ENCODE measurements at regions not wholly inside any gene's neighbourhood (a gene's known extent, or its start where the extent isn't known, plus 50 kb on each side); places are given as distances from the start of the nearest gene placed in this dataset.
"Not testable (repeated sequence)": the region's sequence is repeated elsewhere in the genome, so short reads cannot be mapped to it uniquely, and the experiment has no call there.

GRCh38 chr2:107569496-107569895, 257.2 kb upstream of the RGPD4 start:
- Mint-ChIP-seq H3K27ac (no peak overlapping the region), H3K4me1 (no peaks in the 10 kb centered on the region), H3K4me3 (no peak overlapping the region), H3K27me3 (no peaks in the 10 kb centered on the region), H3K36me3 (ENCODE audit: low read depth) (no peaks in the 10 kb centered on the region), H3K9me3 (no peaks in the 10 kb centered on the region)
- no peak for DNase-seq
- ATAC-seq, result no peak

- no peaks in the 10 kb centered on the region for H3K27me3 Mint-ChIP-seq
- H3K27ac Mint-ChIP-seq, result no peak overlapping the region
- DNase-seq (no peak), ATAC-seq (no peak)
- H3K4me3 Mint-ChIP-seq, result no peak overlapping the region
- no peaks in the 10 kb centered on the region for H3K36me3 Mint-ChIP-seq (ENCODE audit: low read depth)
- H3K4me1 Mint-ChIP-seq, result no peaks in the 10 kb centered on the region
- no peaks in the 10 kb centered on the region for H3K9me3 Mint-ChIP-seq
Observed at GRCh38 chr2:107570876-107571275, 255.8 kb upstream of the RGPD4 start.

- not testable (repeated sequence) for H3K4me1 Mint-ChIP-seq; ATAC-seq; H3K36me3 Mint-ChIP-seq (ENCODE audit: low read depth); H3K27me3 Mint-ChIP-seq; H3K27ac Mint-ChIP-seq; H3K9me3 Mint-ChIP-seq; H3K4me3 Mint-ChIP-seq
- peak; percentile 7 for DNase-seq
Observed at GRCh38 chr2:107572890-107573289, 253.8 kb upstream of the RGPD4 start.

GRCh38 chr2:107576991-107577390, 249.7 kb upstream of the RGPD4 start:
- Mint-ChIP-seq H3K27ac (no peak overlapping the region), H3K4me1 (no peaks in the 10 kb centered on the region), H3K27me3 (no peaks in the 10 kb centered on the region), H3K9me3 (no peaks in the 10 kb centered on the region), H3K4me3 (no peak overlapping the region), H3K36me3 (ENCODE audit: low read depth) (no peaks in the 10 kb centered on the region)
- no peak for ATAC-seq
- DNase-seq, result no peak

GRCh38 chr2:107582487-107582886, 244.2 kb upstream of the RGPD4 start:
- DNase-seq, result no peak
- Mint-ChIP-seq H3K4me3 (no peak overlapping the region), H3K9me3 (peaks cover 4% of the 10 kb centered on the region), H3K27ac (no peak overlapping the region), H3K27me3 (no peaks in the 10 kb centered on the region), H3K4me1 (no peaks in the 10 kb centered on the region), H3K36me3 (ENCODE audit: low read depth) (no peaks in the 10 kb centered on the region)
- ATAC-seq, result no peak

- H3K4me1 Mint-ChIP-seq, result no peaks in the 10 kb centered on the region
- peaks cover 4% of the 10 kb centered on the region for H3K9me3 Mint-ChIP-seq
- no peaks in the 10 kb centered on the region for H3K36me3 Mint-ChIP-seq (ENCODE audit: low read depth)
- no peak overlapping the region for H3K4me3 Mint-ChIP-seq
- ATAC-seq (no peak), DNase-seq (no peak)
- H3K27ac Mint-ChIP-seq, result no peak overlapping the region
- no peaks in the 10 kb centered on the region for H3K27me3 Mint-ChIP-seq
Observed at GRCh38 chr2:107584577-107584976, 242.1 kb upstream of the RGPD4 start.

- Mint-ChIP-seq H3K36me3 (ENCODE audit: low read depth) (no peaks in the 10 kb centered on the region), H3K27me3 (no peaks in the 10 kb centered on the region), H3K4me1 (no peaks in the 10 kb centered on the region), H3K4me3 (no peak overlapping the region), H3K27ac (no peak overlapping the region), H3K9me3 (peaks cover 4% of the 10 kb centered on the region)
- ATAC-seq (no peak), DNase-seq (no peak)
Observed at GRCh38 chr2:107585851-107586250, 240.8 kb upstream of the RGPD4 start.

- DNase-seq, result no peak
- Mint-ChIP-seq H3K27me3 (no peaks in the 10 kb centered on the region), H3K27ac (no peak overlapping the region), H3K36me3 (ENCODE audit: low read depth) (no peaks in the 10 kb centered on the region), H3K4me1 (no peaks in the 10 kb centered on the region), H3K9me3 (peaks cover 4% of the 10 kb centered on the region), H3K4me3 (no peak overlapping the region)
- no peak for ATAC-seq
Observed at GRCh38 chr2:107588181-107588580, 238.5 kb upstream of the RGPD4 start.

- Mint-ChIP-seq H3K4me1 (no peaks in the 10 kb centered on the region), H3K27ac (no peak overlapping the region), H3K36me3 (ENCODE audit: low read depth) (no peaks in the 10 kb centered on the region), H3K9me3 (no peaks in the 10 kb centered on the region), H3K4me3 (no peak overlapping the region), H3K27me3 (no peaks in the 10 kb centered on the region)
- no peak for ATAC-seq
- DNase-seq, result no peak
Observed at GRCh38 chr2:107589079-107589491, 237.6 kb upstream of the RGPD4 start.

- H3K27ac Mint-ChIP-seq, result no peak overlapping the region
- no peaks in the 10 kb centered on the region for H3K4me1 Mint-ChIP-seq
- H3K4me3 Mint-ChIP-seq, result no peak overlapping the region
- H3K27me3 Mint-ChIP-seq, result no peaks in the 10 kb centered on the region
- H3K9me3 Mint-ChIP-seq, result no peaks in the 10 kb centered on the region
- no peak for DNase-seq
- H3K36me3 Mint-ChIP-seq (ENCODE audit: low read depth), result no peaks in the 10 kb centered on the region
- ATAC-seq, result no peak
Observed at GRCh38 chr2:107591561-107592279, 235.0 kb upstream of the RGPD4 start.

- DNase-seq (no peak), ATAC-seq (no peak)
- Mint-ChIP-seq H3K9me3 (no peaks in the 10 kb centered on the region), H3K4me3 (no peak overlapping the region), H3K27me3 (no peaks in the 10 kb centered on the region), H3K4me1 (no peaks in the 10 kb centered on the region), H3K27ac (no peak overlapping the region), H3K36me3 (ENCODE audit: low read depth) (no peaks in the 10 kb centered on the region)
Observed at GRCh38 chr2:107592280-107592624, 234.4 kb upstream of the RGPD4 start.

- Mint-ChIP-seq H3K36me3 (ENCODE audit: low read depth) (no peaks in the 10 kb centered on the region), H3K4me1 (no peaks in the 10 kb centered on the region), H3K4me3 (no peak overlapping the region), H3K27ac (no peak overlapping the region), H3K9me3 (no peaks in the 10 kb centered on the region), H3K27me3 (no peaks in the 10 kb centered on the region)
- DNase-seq, result no peak
- no peak for ATAC-seq
Observed at GRCh38 chr2:107595285-107595684, 231.4 kb upstream of the RGPD4 start.

GRCh38 chr2:107595749-107596148, 230.9 kb upstream of the RGPD4 start:
- DNase-seq (no peak), ATAC-seq (no peak)
- Mint-ChIP-seq H3K4me1 (no peaks in the 10 kb centered on the region), H3K27me3 (no peaks in the 10 kb centered on the region), H3K27ac (no peak overlapping the region), H3K36me3 (ENCODE audit: low read depth) (no peaks in the 10 kb centered on the region), H3K4me3 (no peak overlapping the region), H3K9me3 (no peaks in the 10 kb centered on the region)

- no peaks in the 10 kb centered on the region for H3K4me1 Mint-ChIP-seq
- H3K36me3 Mint-ChIP-seq (ENCODE audit: low read depth), result no peaks in the 10 kb centered on the region
- no peaks in the 10 kb centered on the region for H3K27me3 Mint-ChIP-seq
- H3K9me3 Mint-ChIP-seq, result no peaks in the 10 kb centered on the region
- ATAC-seq (no peak), DNase-seq (no peak)
- H3K27ac Mint-ChIP-seq, result no peak overlapping the region
- no peak overlapping the region for H3K4me3 Mint-ChIP-seq
Observed at GRCh38 chr2:107597507-107597906, 229.2 kb upstream of the RGPD4 start.

GRCh38 chr2:107602801-107603200, 223.9 kb upstream of the RGPD4 start:
- Mint-ChIP-seq H3K4me3 (no peak overlapping the region), H3K9me3 (no peaks in the 10 kb centered on the region), H3K36me3 (ENCODE audit: low read depth) (no peaks in the 10 kb centered on the region), H3K4me1 (no peaks in the 10 kb centered on the region), H3K27ac (no peak overlapping the region), H3K27me3 (no peaks in the 10 kb centered on the region)
- ATAC-seq (no peak), DNase-seq (no peak)

GRCh38 chr2:107607054-107607453, 219.6 kb upstream of the RGPD4 start:
- Mint-ChIP-seq H3K4me3 (no peak overlapping the region), H3K36me3 (ENCODE audit: low read depth) (no peaks in the 10 kb centered on the region), H3K9me3 (no peaks in the 10 kb centered on the region), H3K4me1 (no peaks in the 10 kb centered on the region), H3K27ac (no peak overlapping the region), H3K27me3 (no peaks in the 10 kb centered on the region)
- no peak for DNase-seq
- ATAC-seq, result no peak

Data from activated naive CD8-positive, alpha-beta T cell treated with anti-CD3 and anti-CD28 coated beads, Interleukin-2, amount 50 U/mL, for 24 hours (primary cell).